ENCODE measurements at regions not wholly inside any gene's neighbourhood (a gene's known extent, or its start where the extent isn't known, plus 50 kb on each side); places are given as distances from the start of the nearest gene placed in this dataset.

- Histone ChIP-seq H3K4me3 (replicated peaks in 1 of 2; ENCODE audit: low read depth in 1 of 2, low read length in 2 of 2) (no peak overlapping the region), H3K4me2 (ENCODE audit: low read length) (no peak overlapping the region), H3K36me3 (ENCODE audit: control insufficient read depth in 1 of 2, insufficient read depth in 2 of 2, low read length in 2 of 2) (no peaks in the 10 kb centered on the region), H3K27ac (ENCODE audit: low read depth, low read length) (no peak overlapping the region), H3K4me1 (ENCODE audit: control insufficient read depth in 1 of 2, insufficient read depth in 2 of 2, low read length in 2 of 2) (no peaks in the 10 kb centered on the region), H2AFZ (ENCODE audit: low read depth, low read length, poor library complexity, severe bottlenecking) (no peak overlapping the region), H3K79me2 (ENCODE audit: insufficient read depth, low read length) (no peaks in the 10 kb centered on the region), H3K9me3 (ENCODE audit: control insufficient read depth in 1 of 2, insufficient read depth in 1 of 2, low read depth in 1 of 2, low read length in 2 of 2) (no peaks in the 10 kb centered on the region), H3K27me3 (ENCODE audit: insufficient read depth, low read length) (no peaks in the 10 kb centered on the region), H3K9me2 (ENCODE audit: insufficient read depth) (no peaks in the 10 kb centered on the region), H3K9ac (ENCODE audit: low read length) (no peak overlapping the region), H4K20me1 (ENCODE audit: insufficient read depth) (no peaks in the 10 kb centered on the region)
- POLR2A ChIA-PET: no interaction called here
- CTCF ChIA-PET: no interaction called here
- intact Hi-C loops (cut with micrococcal nuclease): no loop called here
- DNase-seq (ENCODE audit: low read depth, low spot score) (no peak), ATAC-seq (no peak)
- TF ChIP-seq ZFX (IDR thresholded peaks at IDR 0.05) (no peak), ATF3 (IDR thresholded peaks at IDR 0.05) (no peak), CTCF (IDR thresholded peaks at IDR 0.05 in 2 of 3, conservative IDR thresholded peaks at IDR 0.05 in 1 of 3; ENCODE audit: borderline replicate concordance in 1 of 3, insufficient read depth in 1 of 3, low read depth in 2 of 3, low read length in 2 of 3) (no peak)
- BruUV-seq (replicated peaks): no TSS peak
- RAD21 ChIA-PET (ENCODE audit: low non-redundant PET in 1 of 2, low total read pairs in 2 of 2, uncharacterized antibody in 2 of 2, unreplicated experiment in 2 of 2): no interaction called here
Observed at GRCh38 chr1:193404236-193404635, 217.8 kb upstream of the B3GALT2 start.

GRCh38 chr1:193402977-193403376 lies 216.6 kb upstream of the B3GALT2 start:
- Histone ChIP-seq H3K79me2 (ENCODE audit: insufficient read depth, low read length) (no peaks in the 10 kb centered on the region), H2AFZ (ENCODE audit: low read depth, low read length, poor library complexity, severe bottlenecking) (no peak overlapping the region), H3K9me2 (ENCODE audit: insufficient read depth) (no peaks in the 10 kb centered on the region), H3K4me2 (ENCODE audit: low read length) (no peak overlapping the region), H3K27me3 (ENCODE audit: insufficient read depth, low read length) (no peaks in the 10 kb centered on the region), H3K4me1 (ENCODE audit: control insufficient read depth in 1 of 2, insufficient read depth in 2 of 2, low read length in 2 of 2) (no peaks in the 10 kb centered on the region), H3K9ac (ENCODE audit: low read length) (no peak overlapping the region), H3K36me3 (ENCODE audit: control insufficient read depth in 1 of 2, insufficient read depth in 2 of 2, low read length in 2 of 2) (no peaks in the 10 kb centered on the region), H3K4me3 (replicated peaks in 1 of 2; ENCODE audit: low read depth in 1 of 2, low read length in 2 of 2) (no peak overlapping the region), H3K27ac (ENCODE audit: low read depth, low read length) (no peak overlapping the region), H4K20me1 (ENCODE audit: insufficient read depth) (no peaks in the 10 kb centered on the region), H3K9me3 (ENCODE audit: control insufficient read depth in 1 of 2, insufficient read depth in 1 of 2, low read depth in 1 of 2, low read length in 2 of 2) (no peaks in the 10 kb centered on the region)
- BruUV-seq (replicated peaks): no TSS peak
- ChIA-PET RAD21 (ENCODE audit: low non-redundant PET in 1 of 2, low total read pairs in 2 of 2, uncharacterized antibody in 2 of 2, unreplicated experiment in 2 of 2) (no interaction called here), POLR2A (no interaction called here), CTCF (no interaction called here)
- no peak for ATAC-seq
- DNase-seq (ENCODE audit: low read depth, low spot score): no peak
- intact Hi-C loops (cut with micrococcal nuclease): no loop called here
- TF ChIP-seq EGR1 (IDR thresholded peaks at IDR 0.05; ENCODE audit: low read depth) (no peak), SIN3A (IDR thresholded peaks at IDR 0.05; ENCODE audit: low read depth) (no peak), POLR2A (IDR thresholded peaks at IDR 0.05; ENCODE audit: borderline replicate concordance, extremely low read depth, insufficient read depth, insufficient read length) (no peak), FOSL1 (IDR thresholded peaks at IDR 0.05; ENCODE audit: low read depth) (no peak), ZFX (IDR thresholded peaks at IDR 0.05) (no peak), REST (IDR thresholded peaks at IDR 0.05; ENCODE audit: low read depth) (no peak), POLR2AphosphoS5 (IDR thresholded peaks at IDR 0.05; ENCODE audit: low read depth, low read length) (no peak)

All from HCT116 (cell line).